Lower leg skin (tissue), 4 donors: ENCODE measurements at regions not wholly inside any gene's neighbourhood (a gene's known extent, or its start where the extent isn't known, plus 50 kb on each side); places are given as distances from the start of the nearest gene placed in this dataset.

Source experiments
- DNase-seq, 2 donors: peaks; one replicate each; pipeline ENCODE4 v3.0.0-alpha.2; 2019; ENCODE audit warnings: low spot score in 2 of 2
- H3K4me3 ChIP-seq: fragments of 200-600 bp; sonication (generic); 2 replicates; pipeline ENCODE4 v1.5.1; 2017; ENCODE audit warnings: mild to moderate bottlenecking, low read depth; ENCODE audit not compliant: poor library complexity, severe bottlenecking
- CTCF ChIP-seq, 3 donors: fragments of 450-650 bp; IDR thresholded peaks; one replicate each; pipeline ENCODE4 v1.5.1; 2016; ENCODE audit warnings: antibody characterized with exemption in 3 of 3, mild to moderate bottlenecking in 3 of 3, moderate library complexity in 2 of 3
- POLR2A ChIP-seq, 2 donors: fragments of 450-650 bp; IDR thresholded peaks; one replicate each; pipeline ENCODE4 v1.6.1; 2016 to 2017; ENCODE audit warnings: antibody characterized with exemption in 2 of 2, mild to moderate bottlenecking in 1 of 2, moderate library complexity in 1 of 2
- WGBS, 2 donors: methylation state at CpG; one replicate each; pipeline ENCODE4 v1.1.5; 2018; 5-methylcytosine and 5-hydroxymethylcytosine counted together
- intact Hi-C: fragments of 100-400 bp; cut with DNase I; formaldehyde crosslinking; loops from one replicate; pipeline ENCODE4 v1.15.0; 2023; ENCODE audit warnings: low total_unique reads

GRCh38 chr2:6784291-6784690, 81.4 kb downstream of the CMPK2 start:
- H3K4me3 ChIP-seq: no peak overlapping the region
- DNase-seq: no peak
- intact Hi-C loops: no loop called here
- WGBS, 2 donors: 53 to 55% methylated on average over 2 of the region's 2 CpGs
- TF ChIP-seq CTCF (IDR thresholded peaks at IDR 0.05): no peak
- no peak for TF ChIP-seq POLR2A (IDR thresholded peaks at IDR 0.05)

GRCh38 chr2:6785493-6785892, 80.2 kb downstream of the CMPK2 start:
- WGBS, 2 donors: 72 to 85% methylated on average over 4 of the region's 4 CpGs
- DNase-seq: no peak

GRCh38 chr2:6787376-6787775, 78.3 kb downstream of the CMPK2 start:
- H3K4me3 ChIP-seq: no peak overlapping the region
- 69 to 90% methylated on average over 1 of the region's 1 CpG for WGBS, 2 donors
- no peak for TF ChIP-seq CTCF (IDR thresholded peaks at IDR 0.05)
- no peak for TF ChIP-seq POLR2A (IDR thresholded peaks at IDR 0.05)
- DNase-seq: no peak
- intact Hi-C loops: no loop called here

More at GRCh38 chr2:6785493-6785892, 80.2 kb downstream of the CMPK2 start:
- H3K4me3 ChIP-seq: no peak overlapping the region
- intact Hi-C loops: no loop called here
- TF ChIP-seq CTCF (IDR thresholded peaks at IDR 0.05) (no peak), POLR2A (IDR thresholded peaks at IDR 0.05) (no peak)

GRCh38 chr2:6788614-6789013, 77.1 kb downstream of the CMPK2 start:
- TF ChIP-seq CTCF (IDR thresholded peaks at IDR 0.05) (no peak), POLR2A (IDR thresholded peaks at IDR 0.05) (no peak)
- no peak for DNase-seq
- no peak overlapping the region for H3K4me3 ChIP-seq
- WGBS, 2 donors: 79 to 93% methylated on average over 2 of the region's 2 CpGs
- intact Hi-C loops: no loop called here

- WGBS, 2 donors: 76% methylated on average over 6 of the region's 6 CpGs
- TF ChIP-seq POLR2A (IDR thresholded peaks at IDR 0.05) (no peak), CTCF (IDR thresholded peaks at IDR 0.05) (no peak)
- H3K4me3 ChIP-seq: no peak overlapping the region
- intact Hi-C loops: no loop called here
- no peak for DNase-seq
Measured at GRCh38 chr2:6789559-6790138, 76.1 kb downstream of the CMPK2 start.

GRCh38 chr2:6791682-6792081, 74.0 kb downstream of the CMPK2 start:
- 87 to 90% methylated on average over 4 of the region's 4 CpGs for WGBS, 2 donors
- no peak for DNase-seq
- no peak for TF ChIP-seq CTCF (IDR thresholded peaks at IDR 0.05)
- TF ChIP-seq POLR2A (IDR thresholded peaks at IDR 0.05): no peak
- intact Hi-C loops: no loop called here
- H3K4me3 ChIP-seq: no peak overlapping the region
